Stimulated activated CD4-positive, alpha-beta T cell treated with anti-CD3 and anti-CD28 coated beads, Interleukin-15, amount 100 ng/mL, for 24 hours (primary cell): ENCODE measurements at regions not wholly inside any gene's neighbourhood (a gene's known extent, or its start where the extent isn't known, plus 50 kb on each side); places are given as distances from the start of the nearest gene placed in this dataset.

Experiments
- DNase-seq: peaks from one replicate; pipeline ENCODE4 v3.0.0-alpha.2; 2020

- no peak for DNase-seq
These were observed 149.0 kb upstream of the SERP2 start for GRCh38 chr13:44224450-44225149.

- no peak for DNase-seq
These were observed 144.1 kb upstream of the SERP2 start for GRCh38 chr13:44229371-44230030.

- no peak for DNase-seq
These were observed 143.6 kb upstream of the SERP2 start for GRCh38 chr13:44230071-44230470.

GRCh38 chr13:44230736-44231135 lies 142.9 kb upstream of the SERP2 start:
- no peak for DNase-seq

GRCh38 chr13:44231786-44232516 lies 141.7 kb upstream of the SERP2 start:
- DNase-seq = peak; percentile 36

- no peak for DNase-seq
These were observed 140.8 kb upstream of the SERP2 start for GRCh38 chr13:44232774-44233173.

DNA sequence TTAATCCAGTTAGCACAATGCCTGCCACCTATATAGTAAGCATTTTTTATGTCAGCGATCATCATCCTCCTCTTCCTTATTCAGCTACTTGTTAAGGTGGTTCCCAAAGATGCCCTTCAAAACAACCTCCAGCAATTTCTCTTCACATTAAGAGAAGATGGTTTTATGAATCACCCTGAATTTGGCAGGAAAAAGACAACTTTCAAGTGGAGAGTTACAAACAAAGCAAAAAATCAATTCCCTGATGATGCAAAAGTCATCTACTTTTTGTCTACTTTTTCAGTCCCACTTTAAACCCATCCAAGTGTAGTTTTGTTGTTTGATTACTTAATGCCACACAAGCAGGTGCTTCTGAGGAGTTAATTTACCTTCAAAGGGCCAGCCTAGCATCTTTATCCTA lies 139.1 kb upstream of the SERP2 start:
- DNase-seq = no peak

- DNase-seq = no peak
These were observed 137.3 kb upstream of the SERP2 start for GRCh38 chr13:44236370-44236769.

DNA sequence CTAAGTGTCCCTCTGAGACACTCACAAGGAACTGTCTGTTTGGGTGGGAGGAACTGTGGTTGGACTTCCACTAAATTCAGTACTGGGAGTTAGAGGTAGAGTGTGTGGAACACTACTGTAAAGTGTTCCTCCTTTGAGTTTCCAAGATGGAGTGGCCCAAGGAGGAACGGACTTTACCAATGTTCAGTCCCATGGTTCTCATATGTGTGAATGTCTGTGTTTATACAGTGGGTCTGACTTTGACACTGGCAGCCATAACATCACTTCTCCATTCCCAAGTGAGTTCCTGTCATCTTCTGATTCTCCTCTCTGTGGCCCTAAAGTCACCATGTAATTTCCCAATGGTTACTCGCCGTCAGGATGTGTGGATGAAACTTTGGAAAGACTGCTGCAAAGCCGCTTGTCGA lies 136.8 kb upstream of the SERP2 start:
- DNase-seq = no peak

GRCh38 chr13:44237276-44237767 lies 136.3 kb upstream of the SERP2 start:
- peak; percentile 19 for DNase-seq

GRCh38 chr13:44237881-44238421 lies 135.7 kb upstream of the SERP2 start:
- DNase-seq = no peak

- no peak for DNase-seq
These were observed 132.9 kb upstream of the SERP2 start for GRCh38 chr13:44240611-44241145.

DNA sequence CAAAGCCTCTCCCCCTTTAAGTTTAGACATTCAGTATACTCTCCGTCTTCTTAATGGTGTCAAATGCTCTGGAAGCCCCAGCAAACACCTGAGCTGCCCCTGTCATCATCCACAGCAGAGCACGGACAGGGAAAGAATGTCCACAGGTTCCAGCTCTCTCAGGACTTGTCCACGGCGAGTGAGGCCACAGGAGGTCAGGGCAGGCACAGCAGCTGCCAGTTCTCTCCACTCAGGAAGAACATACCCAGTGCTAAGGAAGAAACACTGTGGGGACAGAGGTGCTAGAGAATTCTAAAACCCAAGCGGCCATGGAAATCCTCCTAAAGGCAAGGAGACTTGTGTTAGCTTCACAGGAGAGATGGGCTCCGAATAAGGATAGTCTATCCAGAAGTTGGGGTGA lies 132.0 kb upstream of the SERP2 start:
- DNase-seq = no peak

GRCh38 chr13:44242766-44243165 lies 130.9 kb upstream of the SERP2 start:
- DNase-seq = no peak

DNA sequence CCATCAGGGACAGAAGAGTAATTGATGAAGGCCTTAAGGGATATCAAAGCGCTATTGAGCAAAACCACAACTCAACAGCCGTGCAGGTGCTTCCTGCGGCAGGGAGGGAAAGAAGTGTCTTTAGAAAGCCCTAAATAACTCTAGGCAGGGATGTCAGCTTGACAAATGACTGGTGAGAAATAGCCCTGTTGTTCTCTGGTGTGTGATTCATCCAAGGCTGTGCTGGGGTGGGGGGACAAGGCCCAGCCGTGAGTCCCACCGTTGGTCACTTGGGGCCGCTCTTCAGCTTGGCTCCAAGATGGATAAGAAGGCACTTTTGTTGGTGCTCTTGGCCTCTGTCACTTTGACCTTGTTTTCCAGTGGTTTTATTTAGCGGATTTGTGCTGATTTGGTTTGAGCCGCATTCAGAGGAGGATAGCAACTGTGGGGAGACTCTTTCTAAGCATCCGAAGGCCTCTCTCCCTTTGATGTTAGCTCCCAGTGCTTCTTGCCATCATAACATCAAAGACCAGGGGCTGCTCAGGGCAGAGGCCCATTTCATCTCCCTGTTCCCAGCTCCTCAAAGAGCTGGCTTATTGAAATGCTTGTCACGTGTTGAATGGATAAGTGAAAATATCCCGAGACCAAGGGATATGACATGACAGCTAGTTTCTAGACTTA lies 130.3 kb upstream of the SERP2 start:
- peak; percentile 35 for DNase-seq

DNA sequence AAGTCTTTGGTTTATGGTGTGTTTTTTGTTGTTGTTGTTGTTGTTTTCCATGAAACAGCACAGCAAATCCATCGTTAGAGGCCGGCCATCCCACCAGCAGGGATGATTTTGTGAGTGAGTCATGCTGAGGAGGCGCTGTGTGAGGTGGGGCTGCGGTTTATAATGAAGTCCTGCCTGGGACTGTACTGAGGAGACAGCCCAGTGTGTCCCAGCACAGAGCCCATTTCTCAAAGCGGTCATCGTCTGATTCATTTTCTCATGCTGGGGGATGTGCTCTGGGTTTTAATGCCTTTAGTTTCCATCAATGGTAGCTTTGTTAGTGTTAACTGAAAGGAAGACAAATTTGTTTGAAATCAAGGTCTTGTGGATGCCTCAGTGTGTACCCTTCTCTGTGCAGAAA lies 129.3 kb upstream of the SERP2 start:
- no peak for DNase-seq

DNA sequence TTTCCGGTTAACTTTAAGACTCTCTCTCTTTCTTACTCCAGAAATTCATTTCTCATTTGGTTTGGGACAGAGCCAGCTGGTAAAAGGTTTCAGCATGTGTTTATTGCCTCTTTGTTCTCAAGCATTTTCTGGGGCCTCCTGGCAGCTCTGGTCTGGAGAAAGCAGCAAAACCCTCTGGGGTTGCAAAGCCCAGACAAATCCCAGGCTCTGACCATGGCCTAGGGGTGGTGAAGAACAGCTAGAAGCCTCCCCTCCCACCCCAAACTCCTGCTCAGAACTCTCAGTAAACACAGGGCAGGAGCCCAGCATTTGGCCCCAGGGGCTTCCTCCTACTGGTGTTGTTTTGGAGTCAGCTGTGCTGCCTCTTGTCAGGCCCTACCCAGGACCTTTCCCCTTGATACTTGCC lies 124.2 kb upstream of the SERP2 start:
- DNase-seq = no peak

- DNase-seq = no peak
These were observed 120.7 kb upstream of the SERP2 start for GRCh38 chr13:44252938-44253337.

DNA sequence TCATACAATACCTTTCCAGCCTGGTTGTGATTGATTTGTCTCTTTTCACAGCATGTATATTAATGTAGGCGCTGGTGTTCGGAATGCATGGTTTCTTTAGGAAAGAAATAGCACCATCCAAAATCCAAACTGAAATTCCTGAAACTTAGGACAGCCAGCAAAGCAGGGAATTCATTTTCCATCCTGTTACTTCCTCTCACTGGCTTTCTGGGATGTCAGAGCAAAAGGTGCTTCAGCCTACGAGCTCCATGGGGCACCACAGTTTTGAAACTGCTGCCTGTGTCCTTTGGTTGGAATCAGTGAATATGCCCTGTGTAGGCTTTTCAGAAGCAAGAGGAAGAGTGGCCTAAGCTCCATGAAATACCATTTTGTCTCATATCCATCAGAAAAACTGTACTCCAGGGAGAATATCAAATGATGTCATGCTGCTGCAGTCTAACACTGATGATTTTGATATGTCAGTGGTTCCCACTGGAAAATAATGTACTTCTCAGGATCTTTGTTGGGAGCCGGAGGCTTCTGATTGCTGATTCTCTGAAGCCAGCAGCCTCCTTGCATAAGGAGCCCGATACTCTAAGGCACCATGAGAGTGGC lies 117.8 kb upstream of the SERP2 start:
- no peak for DNase-seq

DNA sequence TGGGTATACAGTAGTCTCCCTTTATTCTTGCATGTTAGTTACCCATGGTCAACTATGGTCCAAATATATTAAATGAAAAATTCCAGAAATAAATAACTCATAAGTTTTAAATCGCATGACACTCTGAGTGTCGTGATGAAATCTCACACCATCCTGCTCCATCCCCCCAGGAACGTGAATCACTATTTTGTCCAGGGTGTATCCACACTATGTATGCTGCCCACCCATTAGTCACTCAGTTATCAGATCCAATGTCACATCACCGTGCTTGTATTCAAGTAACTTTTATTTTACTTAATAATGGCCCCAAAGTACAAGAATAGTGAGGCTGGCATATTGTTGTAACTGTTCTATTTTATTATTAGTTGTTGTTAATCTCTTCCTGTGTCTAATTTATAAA lies 115.8 kb upstream of the SERP2 start:
- DNase-seq = no peak

DNA sequence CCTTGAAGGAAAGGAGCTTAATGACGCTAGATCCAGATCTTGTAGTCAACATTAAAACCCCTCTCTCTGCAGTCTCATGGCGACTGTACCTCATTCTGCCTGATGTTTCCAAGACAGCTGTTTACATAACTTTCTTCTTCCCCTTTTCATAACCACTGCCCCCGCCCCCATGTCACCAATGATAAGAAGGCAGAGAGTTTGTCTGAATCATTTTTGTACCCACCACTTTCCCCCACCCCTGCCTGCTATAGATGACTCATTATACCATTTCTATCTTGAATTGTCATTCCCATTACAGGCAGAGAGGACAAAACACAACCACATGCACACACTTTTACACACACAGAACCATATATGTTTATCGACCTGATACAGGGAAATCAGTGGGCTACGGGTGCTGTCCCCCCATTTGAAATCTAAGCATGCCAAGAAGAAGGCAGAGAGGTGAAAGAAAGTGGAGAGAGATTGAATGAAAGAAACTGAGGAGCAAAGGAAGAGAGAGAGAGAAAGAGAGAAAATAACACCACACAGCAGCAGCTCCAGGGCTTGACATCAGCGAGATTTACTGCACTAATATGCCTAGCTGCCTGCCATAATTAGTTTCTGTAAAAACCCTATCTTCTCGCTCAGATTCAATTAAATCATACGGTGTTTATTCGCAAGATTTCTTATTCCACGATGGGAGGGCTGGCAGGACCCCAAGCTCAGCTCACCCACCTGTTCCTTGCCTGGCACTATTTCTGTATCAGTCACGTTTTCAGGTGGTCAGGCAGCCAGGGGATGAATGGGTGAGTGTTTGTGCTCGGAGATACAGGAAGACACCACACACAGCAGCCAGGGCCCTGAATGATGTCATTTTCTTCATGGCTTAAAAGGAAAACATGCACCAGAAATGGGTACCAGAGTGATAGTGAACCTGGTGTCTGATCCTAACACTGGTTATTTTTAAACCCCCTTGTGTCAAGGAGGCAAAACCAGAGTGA lies 114.3 kb upstream of the SERP2 start:
- peak; percentile 87 for DNase-seq
